ENCODE measurements at regions not wholly inside any gene's neighbourhood (a gene's known extent, or its start where the extent isn't known, plus 50 kb on each side); places are given as distances from the start of the nearest gene placed in this dataset.

DNA sequence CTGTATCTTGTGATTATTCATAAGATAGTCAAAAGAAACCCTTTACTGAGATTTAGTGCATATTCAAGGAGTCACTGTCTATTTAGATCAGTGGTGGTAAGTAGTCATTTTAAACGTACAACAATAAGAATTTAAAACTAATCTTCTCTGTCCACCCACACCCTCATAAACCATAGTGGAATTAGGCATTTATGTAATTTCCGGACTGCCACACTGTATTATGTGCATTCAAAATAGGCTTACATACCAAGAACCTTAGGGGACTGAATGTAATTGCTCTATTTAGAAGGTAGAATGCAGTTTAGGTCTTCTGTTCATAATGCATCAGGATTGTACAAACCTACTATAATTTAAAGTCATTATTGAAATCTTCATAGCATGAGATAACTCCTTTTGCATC, 685.4 kb downstream of the TENT5A start:
- no peak for TF ChIP-seq FOXP2 (optimal IDR thresholded peaks at IDR 0.05; ENCODE audit: borderline replicate concordance, extremely low read depth, extremely low read length, insufficient read depth)
- TF ChIP-seq TAF1 (IDR thresholded peaks at IDR 0.05; ENCODE audit: borderline replicate concordance, insufficient read depth, low read length) = no peak
- no peak for TF ChIP-seq POLR2AphosphoS5 (IDR thresholded peaks at IDR 0.05; ENCODE audit: low read depth, low read length)
- no peak for TF ChIP-seq REST (IDR thresholded peaks at IDR 0.05; ENCODE audit: insufficient read depth in 1 of 2, low read depth in 2 of 2, low read length in 2 of 2)
- no peak for TF ChIP-seq SIN3A (IDR thresholded peaks at IDR 0.05; ENCODE audit: borderline replicate concordance, insufficient read depth, low read length)

DNA sequence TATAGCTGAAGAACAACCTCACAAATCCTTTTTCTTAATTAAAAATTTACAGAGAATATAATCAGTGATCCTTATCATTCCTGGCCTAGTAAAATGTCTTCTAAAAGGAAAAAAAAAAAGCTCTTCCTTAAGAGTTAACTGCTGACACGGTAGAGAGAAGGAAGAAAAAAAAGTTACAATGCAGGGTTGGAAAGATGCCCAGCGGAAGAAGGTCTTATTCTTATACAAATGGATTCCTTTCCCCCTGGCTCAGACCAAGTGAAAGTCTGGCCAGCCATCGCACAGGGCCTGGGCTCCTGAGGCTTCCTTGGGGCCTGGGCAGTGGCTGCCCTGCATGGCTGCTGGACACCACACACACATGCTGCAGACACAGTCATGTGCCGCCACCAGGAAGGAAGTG, 688.6 kb downstream of the TENT5A start:
- TF ChIP-seq POLR2AphosphoS5 (IDR thresholded peaks at IDR 0.05; ENCODE audit: low read depth, low read length) = no peak
- TF ChIP-seq SIN3A (IDR thresholded peaks at IDR 0.05; ENCODE audit: borderline replicate concordance, insufficient read depth, low read length) = no peak
- no peak for TF ChIP-seq REST (IDR thresholded peaks at IDR 0.05; ENCODE audit: insufficient read depth in 1 of 2, low read depth in 2 of 2, low read length in 2 of 2)
- TF ChIP-seq FOXP2 (optimal IDR thresholded peaks at IDR 0.05; ENCODE audit: borderline replicate concordance, extremely low read depth, extremely low read length, insufficient read depth) = no peak
- no peak for TF ChIP-seq TAF1 (IDR thresholded peaks at IDR 0.05; ENCODE audit: borderline replicate concordance, insufficient read depth, low read length)

- no peak for TF ChIP-seq REST (IDR thresholded peaks at IDR 0.05; ENCODE audit: insufficient read depth in 1 of 2, low read depth in 2 of 2, low read length in 2 of 2)
- TF ChIP-seq FOXP2 (optimal IDR thresholded peaks at IDR 0.05; ENCODE audit: borderline replicate concordance, extremely low read depth, extremely low read length, insufficient read depth) = no peak
- no peak for TF ChIP-seq SIN3A (IDR thresholded peaks at IDR 0.05; ENCODE audit: borderline replicate concordance, insufficient read depth, low read length)
- TF ChIP-seq POLR2AphosphoS5 (IDR thresholded peaks at IDR 0.05; ENCODE audit: low read depth, low read length) = no peak
- no peak for TF ChIP-seq TAF1 (IDR thresholded peaks at IDR 0.05; ENCODE audit: borderline replicate concordance, insufficient read depth, low read length)
Observed at GRCh38 chr6:81054036-81054435, 698.4 kb downstream of the TENT5A start.

DNA sequence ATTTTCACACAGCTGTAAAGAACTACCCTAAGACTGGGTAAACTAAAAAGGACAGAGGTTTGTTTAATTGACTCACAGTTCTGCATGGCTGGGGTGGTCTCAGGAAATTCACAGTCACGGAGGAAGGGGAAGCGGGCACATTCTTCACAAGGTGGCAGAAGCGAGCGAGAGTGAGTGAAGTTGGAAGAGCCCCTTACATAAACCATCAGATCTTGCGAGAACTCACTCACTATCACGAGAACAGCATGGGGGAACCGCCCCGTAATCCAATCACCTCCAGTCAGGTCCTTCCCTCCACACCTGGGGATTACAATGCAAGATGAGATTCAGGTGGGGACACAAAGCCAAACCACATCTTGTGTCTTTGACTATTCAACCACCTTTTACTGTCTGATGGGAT, 700.5 kb downstream of the TENT5A start:
- TF ChIP-seq REST (IDR thresholded peaks at IDR 0.05; ENCODE audit: insufficient read depth in 1 of 2, low read depth in 2 of 2, low read length in 2 of 2) (no peak), FOXP2 (optimal IDR thresholded peaks at IDR 0.05; ENCODE audit: borderline replicate concordance, extremely low read depth, extremely low read length, insufficient read depth) (no peak), TAF1 (IDR thresholded peaks at IDR 0.05; ENCODE audit: borderline replicate concordance, insufficient read depth, low read length) (no peak), SIN3A (IDR thresholded peaks at IDR 0.05; ENCODE audit: borderline replicate concordance, insufficient read depth, low read length) (no peak), POLR2AphosphoS5 (IDR thresholded peaks at IDR 0.05; ENCODE audit: low read depth, low read length) (no peak)

Measured in PFSK-1 (cell line).